Fibroblast of pulmonary artery (primary cell): ENCODE measurements at regions not wholly inside any gene's neighbourhood (a gene's known extent, or its start where the extent isn't known, plus 50 kb on each side); places are given as distances from the start of the nearest gene placed in this dataset.

Source experiments
- DNase-seq: peaks from one replicate; pipeline ENCODE4 v3.0.0-alpha.2; 2010; ENCODE audit warnings: low read depth
- H3K4me3 ChIP-seq: replicated peaks from 2 replicates; pipeline ENCODE4 v1.5.1; 2011; ENCODE audit warnings: low read depth, mild to moderate bottlenecking, control low read depth, low read length, moderate library complexity
- TF ChIP-seq, protein P1 (sequence below): IDR thresholded peaks from 2 replicates; pipeline ENCODE4 v1.5.1; 2011; ENCODE audit warnings: mild to moderate bottlenecking, control low read depth, low read length, inconsistent platforms; ENCODE audit errors: missing control alignments

DNA sequence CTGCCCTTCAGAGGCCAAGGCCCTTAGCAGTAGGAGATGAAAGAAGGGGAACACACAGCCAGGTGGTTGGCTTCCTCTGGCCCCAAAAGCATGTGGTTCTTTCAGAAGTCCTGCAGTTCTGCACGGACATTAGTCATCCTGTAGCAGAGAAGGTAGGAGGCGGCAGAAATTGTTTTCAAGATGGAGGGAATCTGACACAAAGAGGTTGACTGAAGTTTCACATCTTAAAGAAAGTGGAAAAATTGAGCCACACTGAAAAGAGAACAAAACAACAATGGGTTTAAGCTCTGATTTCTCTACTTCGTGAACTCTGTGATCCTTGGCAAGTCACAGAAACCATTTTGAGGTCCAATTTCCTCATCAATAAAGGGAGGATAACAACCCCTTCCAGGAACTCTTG, 125.3 kb upstream of the DNAH14 start:
- DNase-seq, result no peak
- TF ChIP-seq, protein P1, sequence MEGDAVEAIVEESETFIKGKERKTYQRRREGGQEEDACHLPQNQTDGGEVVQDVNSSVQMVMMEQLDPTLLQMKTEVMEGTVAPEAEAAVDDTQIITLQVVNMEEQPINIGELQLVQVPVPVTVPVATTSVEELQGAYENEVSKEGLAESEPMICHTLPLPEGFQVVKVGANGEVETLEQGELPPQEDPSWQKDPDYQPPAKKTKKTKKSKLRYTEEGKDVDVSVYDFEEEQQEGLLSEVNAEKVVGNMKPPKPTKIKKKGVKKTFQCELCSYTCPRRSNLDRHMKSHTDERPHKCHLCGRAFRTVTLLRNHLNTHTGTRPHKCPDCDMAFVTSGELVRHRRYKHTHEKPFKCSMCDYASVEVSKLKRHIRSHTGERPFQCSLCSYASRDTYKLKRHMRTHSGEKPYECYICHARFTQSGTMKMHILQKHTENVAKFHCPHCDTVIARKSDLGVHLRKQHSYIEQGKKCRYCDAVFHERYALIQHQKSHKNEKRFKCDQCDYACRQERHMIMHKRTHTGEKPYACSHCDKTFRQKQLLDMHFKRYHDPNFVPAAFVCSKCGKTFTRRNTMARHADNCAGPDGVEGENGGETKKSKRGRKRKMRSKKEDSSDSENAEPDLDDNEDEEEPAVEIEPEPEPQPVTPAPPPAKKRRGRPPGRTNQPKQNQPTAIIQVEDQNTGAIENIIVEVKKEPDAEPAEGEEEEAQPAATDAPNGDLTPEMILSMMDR, result no peak
- H3K4me3 ChIP-seq, result no peak overlapping the region

DNA sequence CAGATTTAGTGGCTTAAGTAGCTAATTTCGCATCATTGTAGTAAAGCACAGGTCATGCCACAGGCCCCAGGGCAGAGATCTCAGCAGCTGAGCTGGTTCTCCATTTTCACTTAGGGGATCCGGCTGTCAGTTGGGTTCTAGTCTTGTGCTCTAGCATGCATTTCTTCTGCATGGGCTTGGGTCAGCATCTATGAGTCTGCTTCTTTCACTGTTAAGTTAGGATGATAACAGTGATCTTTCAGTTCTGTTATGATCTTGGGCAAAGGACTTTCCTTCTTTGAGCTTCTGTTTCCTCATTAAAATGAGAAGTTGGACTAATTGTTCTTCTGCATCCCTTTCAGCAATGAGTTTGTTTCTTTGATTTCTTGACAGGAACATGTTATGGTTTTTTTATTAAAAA, 123.6 kb upstream of the DNAH14 start:
- no peak overlapping the region for H3K4me3 ChIP-seq
- TF ChIP-seq, protein P1, result no peak
- DNase-seq, result no peak

DNA sequence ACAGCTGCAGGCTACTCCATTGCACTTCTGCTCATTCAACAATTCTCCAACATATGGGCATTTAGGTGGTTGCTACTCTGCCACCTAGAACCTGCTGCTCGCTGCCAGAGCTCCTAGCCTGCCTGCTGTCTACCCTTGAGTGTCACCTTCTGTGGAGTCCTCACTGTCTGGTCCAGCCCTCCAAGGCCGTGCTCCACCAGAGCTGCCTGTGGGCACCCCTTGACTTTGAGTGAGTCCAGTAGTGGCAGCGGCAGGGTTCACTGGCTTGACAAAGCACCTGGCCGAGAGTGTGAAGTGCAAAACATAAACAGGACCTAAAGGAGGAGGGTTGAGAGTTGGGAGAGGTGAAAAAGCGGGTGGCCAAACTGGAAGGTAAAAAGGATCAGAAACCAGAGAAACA, 120.3 kb upstream of the DNAH14 start:
- DNase-seq, result no peak
- TF ChIP-seq, protein P1, result no peak
- no peak overlapping the region for H3K4me3 ChIP-seq

DNA sequence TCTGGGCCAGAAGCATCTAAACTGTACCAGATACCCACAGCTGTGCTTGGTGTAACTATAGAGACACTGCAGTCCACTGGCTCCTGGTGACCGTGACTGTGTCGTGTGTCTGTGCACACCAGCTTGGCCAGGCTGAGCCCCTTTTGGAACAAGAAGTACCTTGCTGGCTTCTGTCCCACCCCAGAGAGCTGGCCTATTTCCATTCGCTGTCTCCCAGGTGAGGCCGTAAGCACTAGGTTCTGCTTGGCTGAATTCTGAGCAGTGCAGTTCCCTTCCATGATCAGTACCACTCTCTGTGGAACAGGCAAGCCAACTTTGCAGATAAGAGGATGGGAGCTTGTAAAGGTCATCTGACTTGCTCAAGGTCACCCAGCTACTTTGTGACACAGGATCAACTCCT, 119.9 kb upstream of the DNAH14 start:
- TF ChIP-seq, protein P1, result no peak
- no peak overlapping the region for H3K4me3 ChIP-seq
- DNase-seq, result no peak

DNA sequence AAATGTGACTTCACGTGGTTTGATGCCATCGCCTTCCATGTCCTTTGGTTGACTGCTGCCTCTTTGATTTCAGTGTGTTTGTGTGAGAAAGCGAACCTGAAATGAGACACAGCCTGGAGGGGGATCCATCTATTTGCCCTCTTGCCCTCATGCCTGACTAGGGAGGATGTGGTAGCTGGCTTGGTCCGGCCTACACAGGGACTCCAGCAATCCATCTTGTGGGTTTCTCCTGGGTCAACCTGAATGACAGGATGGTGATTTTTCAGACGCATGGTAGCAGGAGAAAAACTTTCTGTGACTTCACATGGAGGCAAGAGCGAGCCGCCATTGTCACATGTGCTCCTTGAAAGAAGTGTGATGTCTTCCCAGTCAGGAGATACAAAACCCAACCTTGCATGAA, 117.9 kb upstream of the DNAH14 start:
- no peak overlapping the region for H3K4me3 ChIP-seq
- TF ChIP-seq, protein P1, result no peak
- DNase-seq, result no peak

DNA sequence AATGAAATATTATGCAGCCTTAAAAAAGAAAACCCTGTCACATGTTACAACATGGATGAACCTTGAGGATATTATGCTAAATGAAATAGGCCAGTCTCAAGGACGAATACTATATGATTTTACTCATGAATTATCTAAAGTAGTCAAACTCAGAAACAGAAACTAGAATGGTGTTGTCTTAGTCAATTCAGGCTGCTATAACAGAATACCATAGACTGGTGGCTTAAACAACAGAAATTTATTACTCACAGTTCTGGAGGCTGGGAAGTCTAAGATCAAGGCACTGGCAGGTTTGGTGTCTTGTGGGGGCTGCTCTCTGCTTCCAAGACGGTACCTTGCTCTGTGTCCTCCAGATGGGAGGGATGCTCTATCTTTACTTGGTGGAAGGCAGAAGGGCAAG, 113.8 kb upstream of the DNAH14 start:
- TF ChIP-seq, protein P1, result no peak
- H3K4me3 ChIP-seq, result no peak overlapping the region
- DNase-seq, result no peak

DNA sequence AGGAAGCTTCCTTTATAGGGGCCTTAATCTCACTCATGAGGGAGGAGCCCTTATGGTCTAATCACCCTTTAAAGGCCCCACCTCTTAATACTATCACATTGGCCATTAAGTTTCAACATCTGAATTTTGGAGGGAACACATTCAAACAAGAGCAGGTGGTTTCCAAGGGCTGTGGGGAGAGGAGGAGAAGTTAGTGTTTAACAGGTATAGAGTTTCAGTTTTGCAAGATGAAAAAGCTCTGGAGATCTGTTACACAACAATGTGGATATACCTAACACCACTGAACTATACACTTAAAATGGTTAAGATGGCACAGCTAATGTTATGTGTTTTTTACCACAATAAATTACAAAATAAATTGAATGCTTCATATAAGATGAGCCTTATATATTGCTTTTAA, 113.4 kb upstream of the DNAH14 start:
- no peak for DNase-seq
- H3K4me3 ChIP-seq, result no peak overlapping the region
- TF ChIP-seq, protein P1, result no peak
